Mesothelial cell of epicardium (in vitro differentiated cells): ENCODE measurements at regions not wholly inside any gene's neighbourhood (a gene's known extent, or its start where the extent isn't known, plus 50 kb on each side); places are given as distances from the start of the nearest gene placed in this dataset.

ENCODE experiments used
- DNase-seq, 2 experiments: peaks; one replicate each; pipeline ENCODE4 v3.0.0; 2021; ENCODE audit warnings: low spot score in 2 of 2; ENCODE audit not compliant: unreplicated experiment in 2 of 2
- H3K27ac Mint-ChIP-seq: 2 replicates; pipeline ENCODE4 v1.8.0; 2021; ENCODE audit warnings: mixed read lengths
- H3K27me3 Mint-ChIP-seq: 2 replicates; pipeline ENCODE4 v1.8.0; 2021; ENCODE audit warnings: low read depth, mixed read lengths
- H3K36me3 Mint-ChIP-seq: 2 replicates; pipeline ENCODE4 v1.8.0; 2021; ENCODE audit warnings: mixed read lengths
- H3K4me1 Mint-ChIP-seq: 2 replicates; pipeline ENCODE4 v1.8.0; 2021; ENCODE audit warnings: mixed read lengths
- H3K4me3 Mint-ChIP-seq: 2 replicates; pipeline ENCODE4 v1.8.0; 2021; ENCODE audit warnings: mild to moderate bottlenecking, moderate library complexity, mixed read lengths
- H3K9me3 Mint-ChIP-seq: 2 replicates; pipeline ENCODE4 v1.8.0; 2021; ENCODE audit warnings: mixed read lengths
- CTCF ChIP-seq: fragments of 200-600 bp; sonication (generic); IDR thresholded peaks from one replicate; pipeline ENCODE4 v1.5.0; 2021; ENCODE audit warnings: antibody characterized with exemption; ENCODE audit not compliant: unreplicated experiment

DNA sequence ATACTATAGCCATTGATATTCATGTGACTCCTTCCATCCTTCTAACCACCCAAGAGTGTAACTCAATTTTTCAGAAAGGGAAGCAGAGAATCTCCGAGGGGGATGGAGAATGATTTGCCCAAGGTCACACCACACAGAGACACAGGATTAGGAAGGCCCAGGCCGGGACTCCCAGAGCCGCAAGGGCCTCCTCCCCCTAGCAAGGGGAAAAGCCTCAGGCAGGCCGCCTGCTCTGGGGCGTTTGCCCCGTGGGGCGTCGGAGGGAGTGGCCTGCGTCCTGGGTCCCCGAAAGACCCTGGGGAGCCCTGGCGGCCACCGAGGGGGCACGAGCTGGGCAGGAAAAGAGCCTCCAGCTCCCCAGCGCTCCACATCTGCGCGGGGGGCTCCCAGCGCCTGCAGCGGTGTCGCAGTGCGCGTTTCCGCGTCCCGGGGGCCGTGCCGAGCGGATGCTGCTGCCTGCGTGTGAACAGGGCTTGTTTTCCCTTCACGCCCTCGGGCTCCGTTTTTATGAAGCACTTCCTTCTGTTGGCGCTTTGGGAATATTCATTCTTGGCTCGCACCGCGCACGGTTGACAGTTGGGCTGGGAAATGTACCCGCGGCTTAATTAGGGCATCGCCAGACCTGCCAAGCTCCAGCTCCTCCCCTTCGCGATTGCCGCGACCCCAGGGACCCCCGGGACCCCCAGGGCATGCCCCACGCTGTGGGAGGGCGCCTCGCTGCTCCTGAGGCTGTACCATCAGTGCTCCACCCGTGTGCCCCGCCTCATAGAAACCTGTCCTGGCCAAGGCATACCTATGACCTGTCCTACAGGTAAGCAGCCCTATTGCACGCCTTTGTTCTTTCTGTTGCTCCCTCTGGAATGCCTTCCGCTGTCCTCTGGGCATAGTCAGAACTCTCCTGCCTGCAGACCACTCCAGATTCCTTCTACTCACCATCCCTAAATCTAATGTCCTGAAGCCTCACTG, 158.9 kb upstream of the GLI2 start:
- Mint-ChIP-seq H3K27me3 (peaks cover 53% of the 10 kb centered on the region), H3K4me3 (no peak overlapping the region), H3K9me3 (no peaks in the 10 kb centered on the region), H3K27ac (no peak overlapping the region), H3K36me3 (no peaks in the 10 kb centered on the region), H3K4me1 (no peaks in the 10 kb centered on the region)
- no peak for TF ChIP-seq CTCF
- no peak for DNase-seq

DNA sequence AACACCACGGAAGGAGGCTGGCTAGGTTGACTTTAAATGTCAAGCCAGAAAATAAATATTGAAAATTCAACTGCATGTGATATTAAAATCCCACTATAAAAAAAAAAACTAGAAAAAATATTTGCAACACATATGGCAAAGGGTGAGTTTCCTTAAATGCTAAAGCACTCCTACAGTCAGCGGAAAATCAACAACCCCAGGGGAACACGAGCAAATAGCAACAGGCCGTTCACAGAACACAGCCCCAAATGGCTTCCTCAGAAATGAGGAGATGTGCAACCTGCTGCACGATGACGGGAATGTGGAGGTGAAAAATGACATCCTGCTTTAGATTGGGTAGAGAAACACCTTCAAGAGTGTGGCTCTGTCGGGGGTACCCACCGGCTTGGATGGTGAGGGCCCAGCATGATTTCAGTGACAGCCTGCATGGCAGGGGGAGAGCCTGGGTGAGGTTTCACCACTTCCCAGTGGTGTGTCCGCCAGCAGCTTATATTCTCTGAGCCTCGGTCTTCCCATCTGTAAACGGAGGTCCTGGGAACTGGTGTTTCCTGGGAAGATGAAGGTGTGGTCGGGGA, 157.9 kb upstream of the GLI2 start:
- DNase-seq, result no peak
- Mint-ChIP-seq H3K36me3 (no peaks in the 10 kb centered on the region), H3K27ac (no peak overlapping the region), H3K27me3 (peaks cover 50% of the 10 kb centered on the region), H3K4me1 (no peaks in the 10 kb centered on the region), H3K4me3 (no peak overlapping the region), H3K9me3 (peaks cover 3% of the 10 kb centered on the region)
- no peak for TF ChIP-seq CTCF

DNA sequence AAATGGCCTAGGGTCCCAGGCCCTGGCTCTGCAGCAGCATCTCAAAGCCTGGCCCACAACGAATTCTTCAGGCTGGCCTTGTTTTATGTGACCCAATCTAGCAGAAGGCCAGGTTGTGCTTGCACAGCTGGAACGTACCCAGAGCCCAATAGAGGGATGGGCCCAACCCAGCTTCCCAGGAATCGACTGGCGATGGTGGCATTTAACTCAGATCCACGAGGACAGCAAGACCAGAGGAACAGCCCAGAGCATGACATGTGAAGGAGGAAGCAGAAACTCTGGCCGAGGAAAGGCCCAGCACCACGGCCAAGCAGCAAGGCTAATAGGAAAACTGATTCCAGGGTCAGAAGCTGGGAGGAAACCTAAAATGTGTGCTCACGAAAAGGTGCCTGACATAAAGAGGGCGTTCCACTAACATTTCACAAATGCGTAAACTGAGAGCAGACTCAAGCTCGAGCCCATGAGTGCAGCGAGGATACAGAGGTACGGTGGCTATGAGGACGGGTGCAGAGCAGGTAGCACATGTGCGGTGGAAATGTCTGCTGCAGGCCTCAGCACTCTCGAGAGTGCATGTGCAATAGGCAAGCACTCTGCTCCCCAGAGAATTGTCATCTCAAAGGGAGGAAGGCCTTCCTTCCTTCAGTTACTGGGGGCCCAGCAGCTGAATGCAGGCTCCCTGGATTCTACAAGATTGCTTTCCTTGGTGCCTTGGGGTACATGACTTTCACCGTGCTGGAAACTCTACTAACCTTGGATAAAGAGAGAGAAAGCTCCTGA, 156.9 kb upstream of the GLI2 start:
- TF ChIP-seq CTCF, result no peak
- DNase-seq, result no peak
- no peaks in the 10 kb centered on the region for H3K36me3 Mint-ChIP-seq
- no peaks in the 10 kb centered on the region for H3K4me1 Mint-ChIP-seq
- peaks cover 8% of the 10 kb centered on the region for H3K9me3 Mint-ChIP-seq
- H3K4me3 Mint-ChIP-seq, result no peak overlapping the region
- H3K27ac Mint-ChIP-seq, result no peak overlapping the region
- peaks cover 48% of the 10 kb centered on the region for H3K27me3 Mint-ChIP-seq

- TF ChIP-seq CTCF, result no peak
- no peak for DNase-seq
- Mint-ChIP-seq H3K4me3 (no peak overlapping the region), H3K27ac (no peak overlapping the region), H3K4me1 (no peaks in the 10 kb centered on the region), H3K9me3 (peaks cover 8% of the 10 kb centered on the region), H3K27me3 (peaks cover 39% of the 10 kb centered on the region), H3K36me3 (no peaks in the 10 kb centered on the region)
Observed at GRCh38 chr2:120579916-120580685, 155.6 kb upstream of the GLI2 start.

GRCh38 chr2:120580709-120581108, 155.0 kb upstream of the GLI2 start:
- Mint-ChIP-seq H3K4me3 (no peak overlapping the region), H3K4me1 (no peaks in the 10 kb centered on the region), H3K27me3 (peaks cover 43% of the 10 kb centered on the region), H3K9me3 (peaks cover 8% of the 10 kb centered on the region), H3K27ac (no peak overlapping the region), H3K36me3 (no peaks in the 10 kb centered on the region)
- no peak for DNase-seq
- TF ChIP-seq CTCF, result no peak
